B cell (primary cell): ENCODE measurements at regions not wholly inside any gene's neighbourhood (a gene's known extent, or its start where the extent isn't known, plus 50 kb on each side); places are given as distances from the start of the nearest gene placed in this dataset.

ENCODE experiments used
- ATAC-seq: fragments of 200-7000 bp; cut with Tn5 transposase; one replicate; pipeline ENCODE4 v1.10.0; 2021; ENCODE audit warnings: low read depth, mild to moderate bottlenecking, moderate number of reproducible peaks, moderate library complexity
- CTCF ChIA-PET: fragments of 350-600 bp; sonication (Branson Sonifier 250); formaldehyde crosslinking; loops from one replicate; lab custom pipeline; 2021; ENCODE audit warnings: antibody characterized with exemption, inconsistent platforms; lab: Charles Lee
- POLR2A ChIA-PET: fragments of 350-600 bp; sonication (Branson Sonifier 250); formaldehyde crosslinking; loops from one replicate; lab custom pipeline; 2021; ENCODE audit warnings: antibody characterized with exemption; lab: Charles Lee
- DNase-seq: peaks from one replicate; pipeline ENCODE4 v3.0.0; 2013
- H2AFZ ChIP-seq: 2 replicates; pipeline ENCODE4 v1.6.1; 2012; ENCODE audit warnings: mild to moderate bottlenecking, low read depth, low read length; ENCODE audit not compliant: insufficient read depth, poor library complexity, severe bottlenecking
- H3K27ac ChIP-seq, 2 donors: 1 replicate in 1 of 2; 2 replicates in 1 of 2; pipeline ENCODE4 v1.5.1; 2012 to 2013; ENCODE audit warnings: low read length in 2 of 2, mild to moderate bottlenecking in 2 of 2, moderate library complexity in 1 of 2
- H3K27me3 ChIP-seq, 4 experiments: fragments of 200-600 bp in 1 of 4; sonication (generic) in 1 of 4; replicated peaks in 1 of 4; 1 replicate in 2 of 4; 2 replicates in 2 of 4; pipeline versions ENCODE4 v1.6.1 to v1.7.0; 2013 to 2016; ENCODE audit warnings: low read length in 3 of 4, mild to moderate bottlenecking in 2 of 4, mixed read lengths in 1 of 4, moderate library complexity in 1 of 4; ENCODE audit not compliant: insufficient read depth in 4 of 4, control insufficient read depth in 3 of 4; ENCODE audit errors: control extremely low read depth in 1 of 4
- H3K36me3 ChIP-seq, 2 experiments: replicated peaks in 1 of 2; 1 replicate in 1 of 2; 2 replicates in 1 of 2; pipeline versions ENCODE4 v1.6.1 to v1.7.1; 2013; ENCODE audit warnings: low read length in 1 of 2; ENCODE audit not compliant: insufficient read depth in 2 of 2, control insufficient read depth in 1 of 2; ENCODE audit errors: control extremely low read depth in 1 of 2, extremely low read depth in 1 of 2
- H3K4me1 ChIP-seq, 2 donors: fragments of 200-600 bp in 1 of 2; sonication (generic) in 1 of 2; 1 replicate in 1 of 2; 2 replicates in 1 of 2; pipeline versions ENCODE4 v1.5.1 to v1.6.1; 2013 to 2017; ENCODE audit warnings: low read length in 2 of 2; ENCODE audit not compliant: control insufficient read depth in 2 of 2, insufficient read depth in 2 of 2
- H3K4me2 ChIP-seq: replicated peaks from 2 replicates; pipeline ENCODE3; 2012; ENCODE audit warnings: mild to moderate bottlenecking, low read depth, low read length; ENCODE audit not compliant: poor library complexity, severe bottlenecking
- H3K4me3 ChIP-seq, 5 experiments: fragments of 200-600 bp in 1 of 5; sonication (generic) in 1 of 5; 1 replicate in 3 of 5; 2 replicates in 2 of 5; pipeline versions ENCODE4 v1.5.1 to v1.7.0; 2011 to 2016; ENCODE audit warnings: low read length in 4 of 5, mild to moderate bottlenecking in 4 of 5, low read depth in 2 of 5, control low read depth in 1 of 5, moderate library complexity in 1 of 5; ENCODE audit not compliant: insufficient read depth in 1 of 5; ENCODE audit errors: control extremely low read depth in 1 of 5, extremely low read depth in 1 of 5
- H3K79me2 ChIP-seq: fragments of 200-600 bp; sonication (generic); one replicate; pipeline ENCODE4 v1.6.0; 2016; ENCODE audit warnings: low read length; ENCODE audit not compliant: control insufficient read depth, insufficient read depth
- H3K9ac ChIP-seq: fragments of 200-600 bp; sonication (generic); 2 replicates; pipeline ENCODE4 v1.6.1; 2017; ENCODE audit warnings: mild to moderate bottlenecking, low read length, moderate library complexity
- H3K9me3 ChIP-seq, 3 donors: one replicate each; pipeline versions ENCODE4 v1.6.1 to v1.7.1; 2013; ENCODE audit warnings: low read length in 2 of 3; ENCODE audit not compliant: control insufficient read depth in 2 of 3, insufficient read depth in 1 of 3; ENCODE audit errors: control extremely low read depth in 1 of 3
- H4K20me1 ChIP-seq: 2 replicates; pipeline ENCODE4 v1.6.0; 2012; ENCODE audit warnings: mild to moderate bottlenecking, low read length; ENCODE audit not compliant: insufficient read depth, control insufficient read depth, poor library complexity, severe bottlenecking
- H3K27ac Mint-ChIP-seq: one replicate; pipeline ENCODE4 v1.8.0; 2021; ENCODE audit warnings: mixed read lengths
- H3K27me3 Mint-ChIP-seq: one replicate; pipeline ENCODE4 v1.8.0; 2021; ENCODE audit warnings: mixed read lengths
- H3K4me1 Mint-ChIP-seq: one replicate; pipeline ENCODE4 v1.8.0; 2021; ENCODE audit warnings: mixed read lengths
- H3K4me3 Mint-ChIP-seq: one replicate; pipeline ENCODE4 v1.8.0; 2021; ENCODE audit warnings: mixed read lengths
- H3K9me3 Mint-ChIP-seq: one replicate; pipeline ENCODE4 v1.8.0; 2022; ENCODE audit warnings: mixed read lengths; ENCODE audit not compliant: insufficient read depth
- CTCF ChIP-seq: fragments of 200-600 bp; IDR thresholded peaks from one replicate; pipeline ENCODE4 v1.8.0; 2022; ENCODE audit warnings: antibody characterized with exemption, mild to moderate bottlenecking
- EZH2 ChIP-seq: IDR thresholded peaks from 2 replicates; pipeline ENCODE4 v1.6.1; 2012; ENCODE audit warnings: borderline replicate concordance, low read depth, mild to moderate bottlenecking, moderate library complexity, low read length; ENCODE audit not compliant: insufficient read depth, poor library complexity, severe bottlenecking
- WGBS: methylation state at CpG from one replicate; pipeline ENCODE4 v1.1.5; 2013; ENCODE audit warnings: missing lambda C conversion rate; ENCODE audit not compliant: insufficient coverage; 5-methylcytosine and 5-hydroxymethylcytosine counted together
- intact Hi-C: fragments of 100-400 bp; cut with micrococcal nuclease; formaldehyde crosslinking; loops from one replicate; pipeline ENCODE4 v1.10.0; 2022

- no peak overlapping the region for H3K4me2 ChIP-seq
- peaks cover 0 to 8% (median 0%) of the 10 kb centered on the region in 3 donors for H3K9me3 ChIP-seq
- Mint-ChIP-seq H3K27ac (no peak overlapping the region), H3K9me3 (peaks cover 4% of the 10 kb centered on the region), H3K27me3 (no peaks in the 10 kb centered on the region), H3K4me3 (no peak overlapping the region), H3K4me1 (no peaks in the 10 kb centered on the region)
- POLR2A ChIA-PET = no interaction called here
- no peak overlapping the region for H2AFZ ChIP-seq
- intact Hi-C loops = no loop called here
- 67% methylated on average over 1 of the region's 2 CpGs for WGBS
- H4K20me1 ChIP-seq = no peaks in the 10 kb centered on the region
- TF ChIP-seq CTCF (no peak), EZH2 (no peak)
- no peaks in the 10 kb centered on the region for H3K36me3 ChIP-seq
- no peaks in the 10 kb centered on the region for H3K79me2 ChIP-seq
- no peaks in the 10 kb centered on the region for H3K27me3 ChIP-seq
- DNase-seq = no peak
- H3K4me1 ChIP-seq = no peaks in the 10 kb centered on the region
- H3K9ac ChIP-seq = no peak overlapping the region
- CTCF ChIA-PET = no interaction called here
- H3K4me3 ChIP-seq = no peak overlapping the region
- no peak for ATAC-seq
- H3K27ac ChIP-seq = no peak overlapping the region
Observed at GRCh38 chr5:18197734-18198133, 563.5 kb downstream of the TAF11L14 start.

GRCh38 chr5:18202164-18202563, 567.9 kb downstream of the TAF11L14 start:
- 75% methylated on average over 1 of the region's 2 CpGs for WGBS

More at GRCh38 chr5:18202164-18202563, 567.9 kb downstream of the TAF11L14 start:
- intact Hi-C loops = no loop called here
- Histone ChIP-seq H3K9ac (no peak overlapping the region), H3K27ac (no peak overlapping the region), H3K36me3 (no peaks in the 10 kb centered on the region), H3K4me1 (no peaks in the 10 kb centered on the region), H2AFZ (no peak overlapping the region), H3K9me3 (peaks cover 0 to 8% (median 0%) of the 10 kb centered on the region in 3 donors), H3K79me2 (no peaks in the 10 kb centered on the region), H3K4me3 (no peak overlapping the region), H3K4me2 (no peak overlapping the region), H3K27me3 (no peaks in the 10 kb centered on the region), H4K20me1 (no peaks in the 10 kb centered on the region)
- no peak overlapping the region for H3K4me3 Mint-ChIP-seq
- CTCF ChIA-PET = no interaction called here
- ATAC-seq (no peak), DNase-seq (no peak)
- TF ChIP-seq CTCF (no peak), EZH2 (no peak)
- H3K4me1 Mint-ChIP-seq = no peaks in the 10 kb centered on the region
- H3K27ac Mint-ChIP-seq = no peak overlapping the region
- POLR2A ChIA-PET = no interaction called here
- H3K27me3 Mint-ChIP-seq = no peaks in the 10 kb centered on the region
- H3K9me3 Mint-ChIP-seq = peaks cover 3% of the 10 kb centered on the region
